ENCODE measurements at regions not wholly inside any gene's neighbourhood (a gene's known extent, or its start where the extent isn't known, plus 50 kb on each side); places are given as distances from the start of the nearest gene placed in this dataset.

GRCh38 chr17:36743130-36743529 lies 141.7 kb downstream of the MRM1 start:
- TF ChIP-seq CTCF (IDR thresholded peaks at IDR 0.05) = no peak
- no peak for TF ChIP-seq POLR2A (IDR thresholded peaks at IDR 0.05)
- no peak for TF ChIP-seq POLR2AphosphoS5 (IDR thresholded peaks at IDR 0.05)
- TF ChIP-seq EP300 (IDR thresholded peaks at IDR 0.05) = no peak
